ENCODE measurements at regions not wholly inside any gene's neighbourhood (a gene's known extent, or its start where the extent isn't known, plus 50 kb on each side); places are given as distances from the start of the nearest gene placed in this dataset.

- H3K27ac ChIP-seq (ENCODE audit: low read depth in 2 of 2, low read length in 1 of 2): no peak overlapping the region
- no peaks in the 10 kb centered on the region for H3K27me3 ChIP-seq (ENCODE audit: control insufficient read depth in 1 of 2, insufficient read depth in 2 of 2, low read length in 2 of 2)
- no peaks in the 10 kb centered on the region for H3K4me1 ChIP-seq (ENCODE audit: control insufficient read depth in 2 of 2, insufficient read depth in 2 of 2, low read length in 1 of 2)
- H3K9me3 ChIP-seq (ENCODE audit: control insufficient read depth in 2 of 2, insufficient read depth in 1 of 2, low read depth in 1 of 2, low read length in 1 of 2): no peaks in the 10 kb centered on the region
- no peaks in the 10 kb centered on the region for H3K36me3 ChIP-seq (ENCODE audit: control insufficient read depth in 2 of 2, insufficient read depth in 2 of 2, low read length in 1 of 2)
- no peak overlapping the region for H3K4me3 ChIP-seq (ENCODE audit: low read depth in 1 of 2, low read length in 2 of 2)
- WGBS, 2 donors: 54 to 67% methylated on average over 4 of the region's 4 CpGs
These were observed 159.6 kb upstream of the IGFBP3 start for GRCh38 chr7:46080595-46081159.

GRCh38 chr7:46079421-46079820 is 158.3 kb upstream of the IGFBP3 start:
- Histone ChIP-seq H3K9me3 (ENCODE audit: control insufficient read depth in 2 of 2, insufficient read depth in 1 of 2, low read depth in 1 of 2, low read length in 1 of 2) (no peaks in the 10 kb centered on the region), H3K4me3 (ENCODE audit: low read depth in 1 of 2, low read length in 2 of 2) (no peak overlapping the region), H3K27ac (ENCODE audit: low read depth in 2 of 2, low read length in 1 of 2) (no peak overlapping the region), H3K27me3 (ENCODE audit: control insufficient read depth in 1 of 2, insufficient read depth in 2 of 2, low read length in 2 of 2) (no peaks in the 10 kb centered on the region), H3K4me1 (ENCODE audit: control insufficient read depth in 2 of 2, insufficient read depth in 2 of 2, low read length in 1 of 2) (no peaks in the 10 kb centered on the region), H3K36me3 (ENCODE audit: control insufficient read depth in 2 of 2, insufficient read depth in 2 of 2, low read length in 1 of 2) (no peaks in the 10 kb centered on the region)
- 82 to 89% methylated on average over 2 of the region's 2 CpGs for WGBS, 2 donors

- Histone ChIP-seq H3K4me3 (ENCODE audit: low read depth in 1 of 2, low read length in 2 of 2) (no peak overlapping the region), H3K9me3 (ENCODE audit: control insufficient read depth in 2 of 2, insufficient read depth in 1 of 2, low read depth in 1 of 2, low read length in 1 of 2) (no peaks in the 10 kb centered on the region), H3K4me1 (ENCODE audit: control insufficient read depth in 2 of 2, insufficient read depth in 2 of 2, low read length in 1 of 2) (no peaks in the 10 kb centered on the region), H3K27ac (ENCODE audit: low read depth in 2 of 2, low read length in 1 of 2) (no peak overlapping the region), H3K36me3 (ENCODE audit: control insufficient read depth in 2 of 2, insufficient read depth in 2 of 2, low read length in 1 of 2) (no peaks in the 10 kb centered on the region), H3K27me3 (ENCODE audit: control insufficient read depth in 1 of 2, insufficient read depth in 2 of 2, low read length in 2 of 2) (no peaks in the 10 kb centered on the region)
- WGBS, 2 donors: 17 to 35% methylated on average over 1 of the region's 1 CpG
These were observed 155.5 kb upstream of the IGFBP3 start for GRCh38 chr7:46076527-46076926.

GRCh38 chr7:46072722-46073121 is 151.7 kb upstream of the IGFBP3 start:
- Histone ChIP-seq H3K9me3 (ENCODE audit: control insufficient read depth in 2 of 2, insufficient read depth in 1 of 2, low read depth in 1 of 2, low read length in 1 of 2) (no peaks in the 10 kb centered on the region), H3K4me1 (ENCODE audit: control insufficient read depth in 2 of 2, insufficient read depth in 2 of 2, low read length in 1 of 2) (no peaks in the 10 kb centered on the region), H3K27me3 (ENCODE audit: control insufficient read depth in 1 of 2, insufficient read depth in 2 of 2, low read length in 2 of 2) (no peaks in the 10 kb centered on the region), H3K36me3 (ENCODE audit: control insufficient read depth in 2 of 2, insufficient read depth in 2 of 2, low read length in 1 of 2) (no peaks in the 10 kb centered on the region), H3K4me3 (ENCODE audit: low read depth in 1 of 2, low read length in 2 of 2) (no peak overlapping the region), H3K27ac (ENCODE audit: low read depth in 2 of 2, low read length in 1 of 2) (no peak overlapping the region)

- Histone ChIP-seq H3K4me3 (ENCODE audit: low read depth in 1 of 2, low read length in 2 of 2) (no peak overlapping the region), H3K36me3 (ENCODE audit: control insufficient read depth in 2 of 2, insufficient read depth in 2 of 2, low read length in 1 of 2) (no peaks in the 10 kb centered on the region), H3K27me3 (ENCODE audit: control insufficient read depth in 1 of 2, insufficient read depth in 2 of 2, low read length in 2 of 2) (no peaks in the 10 kb centered on the region), H3K9me3 (ENCODE audit: control insufficient read depth in 2 of 2, insufficient read depth in 1 of 2, low read depth in 1 of 2, low read length in 1 of 2) (no peaks in the 10 kb centered on the region), H3K4me1 (ENCODE audit: control insufficient read depth in 2 of 2, insufficient read depth in 2 of 2, low read length in 1 of 2) (no peaks in the 10 kb centered on the region), H3K27ac (ENCODE audit: low read depth in 2 of 2, low read length in 1 of 2) (no peak overlapping the region)
- WGBS, 2 donors: 33 to 57% methylated on average over 1 of the region's 1 CpG
These were observed 150.5 kb upstream of the IGFBP3 start for GRCh38 chr7:46071601-46072000.

- Histone ChIP-seq H3K27ac (ENCODE audit: low read depth in 2 of 2, low read length in 1 of 2) (no peak overlapping the region), H3K4me3 (ENCODE audit: low read depth in 1 of 2, low read length in 2 of 2) (no peak overlapping the region), H3K27me3 (ENCODE audit: control insufficient read depth in 1 of 2, insufficient read depth in 2 of 2, low read length in 2 of 2) (no peaks in the 10 kb centered on the region), H3K4me1 (ENCODE audit: control insufficient read depth in 2 of 2, insufficient read depth in 2 of 2, low read length in 1 of 2) (no peaks in the 10 kb centered on the region), H3K9me3 (ENCODE audit: control insufficient read depth in 2 of 2, insufficient read depth in 1 of 2, low read depth in 1 of 2, low read length in 1 of 2) (no peaks in the 10 kb centered on the region), H3K36me3 (ENCODE audit: control insufficient read depth in 2 of 2, insufficient read depth in 2 of 2, low read length in 1 of 2) (no peaks in the 10 kb centered on the region)
- 73 to 85% methylated on average over 3 of the region's 3 CpGs for WGBS, 2 donors
These were observed 150.0 kb upstream of the IGFBP3 start for GRCh38 chr7:46071076-46071475.

GRCh38 chr7:46068159-46068558 is 147.1 kb upstream of the IGFBP3 start:
- Histone ChIP-seq H3K4me1 (ENCODE audit: control insufficient read depth in 2 of 2, insufficient read depth in 2 of 2, low read length in 1 of 2) (no peaks in the 10 kb centered on the region), H3K4me3 (ENCODE audit: low read depth in 1 of 2, low read length in 2 of 2) (no peak overlapping the region), H3K27ac (ENCODE audit: low read depth in 2 of 2, low read length in 1 of 2) (no peak overlapping the region), H3K27me3 (ENCODE audit: control insufficient read depth in 1 of 2, insufficient read depth in 2 of 2, low read length in 2 of 2) (no peaks in the 10 kb centered on the region), H3K9me3 (ENCODE audit: control insufficient read depth in 2 of 2, insufficient read depth in 1 of 2, low read depth in 1 of 2, low read length in 1 of 2) (no peaks in the 10 kb centered on the region), H3K36me3 (ENCODE audit: control insufficient read depth in 2 of 2, insufficient read depth in 2 of 2, low read length in 1 of 2) (no peaks in the 10 kb centered on the region)
- WGBS, 2 donors: 77 to 84% methylated on average over 2 of the region's 2 CpGs

GRCh38 chr7:46059308-46060020 is 138.4 kb upstream of the IGFBP3 start:
- no peaks in the 10 kb centered on the region for H3K4me1 ChIP-seq (ENCODE audit: control insufficient read depth in 2 of 2, insufficient read depth in 2 of 2, low read length in 1 of 2)
- no peak overlapping the region for H3K27ac ChIP-seq (ENCODE audit: low read depth in 2 of 2, low read length in 1 of 2)
- no peak overlapping the region for H3K4me3 ChIP-seq (ENCODE audit: low read depth in 1 of 2, low read length in 2 of 2)
- 63 to 68% methylated on average over 7 of the region's 7 CpGs for WGBS, 2 donors
- no peaks in the 10 kb centered on the region for H3K36me3 ChIP-seq (ENCODE audit: control insufficient read depth in 2 of 2, insufficient read depth in 2 of 2, low read length in 1 of 2)
- H3K9me3 ChIP-seq (ENCODE audit: control insufficient read depth in 2 of 2, insufficient read depth in 1 of 2, low read depth in 1 of 2, low read length in 1 of 2): no peaks in the 10 kb centered on the region
- no peaks in the 10 kb centered on the region for H3K27me3 ChIP-seq (ENCODE audit: control insufficient read depth in 1 of 2, insufficient read depth in 2 of 2, low read length in 2 of 2)

- 77 to 85% methylated on average over 4 of the region's 4 CpGs for WGBS, 2 donors
- H3K36me3 ChIP-seq (ENCODE audit: control insufficient read depth in 2 of 2, insufficient read depth in 2 of 2, low read length in 1 of 2): no peaks in the 10 kb centered on the region
- no peaks in the 10 kb centered on the region for H3K4me1 ChIP-seq (ENCODE audit: control insufficient read depth in 2 of 2, insufficient read depth in 2 of 2, low read length in 1 of 2)
- H3K4me3 ChIP-seq (ENCODE audit: low read depth in 1 of 2, low read length in 2 of 2): no peak overlapping the region
- no peaks in the 10 kb centered on the region for H3K9me3 ChIP-seq (ENCODE audit: control insufficient read depth in 2 of 2, insufficient read depth in 1 of 2, low read depth in 1 of 2, low read length in 1 of 2)
- no peaks in the 10 kb centered on the region for H3K27me3 ChIP-seq (ENCODE audit: control insufficient read depth in 1 of 2, insufficient read depth in 2 of 2, low read length in 2 of 2)
- no peak overlapping the region for H3K27ac ChIP-seq (ENCODE audit: low read depth in 2 of 2, low read length in 1 of 2)
These were observed 137.2 kb upstream of the IGFBP3 start for GRCh38 chr7:46058086-46058823.

Data from esophagus (tissue), 2 donors.